ENCODE measurements at regions not wholly inside any gene's neighbourhood (a gene's known extent, or its start where the extent isn't known, plus 50 kb on each side); places are given as distances from the start of the nearest gene placed in this dataset.

- TF ChIP-seq, protein P1, sequence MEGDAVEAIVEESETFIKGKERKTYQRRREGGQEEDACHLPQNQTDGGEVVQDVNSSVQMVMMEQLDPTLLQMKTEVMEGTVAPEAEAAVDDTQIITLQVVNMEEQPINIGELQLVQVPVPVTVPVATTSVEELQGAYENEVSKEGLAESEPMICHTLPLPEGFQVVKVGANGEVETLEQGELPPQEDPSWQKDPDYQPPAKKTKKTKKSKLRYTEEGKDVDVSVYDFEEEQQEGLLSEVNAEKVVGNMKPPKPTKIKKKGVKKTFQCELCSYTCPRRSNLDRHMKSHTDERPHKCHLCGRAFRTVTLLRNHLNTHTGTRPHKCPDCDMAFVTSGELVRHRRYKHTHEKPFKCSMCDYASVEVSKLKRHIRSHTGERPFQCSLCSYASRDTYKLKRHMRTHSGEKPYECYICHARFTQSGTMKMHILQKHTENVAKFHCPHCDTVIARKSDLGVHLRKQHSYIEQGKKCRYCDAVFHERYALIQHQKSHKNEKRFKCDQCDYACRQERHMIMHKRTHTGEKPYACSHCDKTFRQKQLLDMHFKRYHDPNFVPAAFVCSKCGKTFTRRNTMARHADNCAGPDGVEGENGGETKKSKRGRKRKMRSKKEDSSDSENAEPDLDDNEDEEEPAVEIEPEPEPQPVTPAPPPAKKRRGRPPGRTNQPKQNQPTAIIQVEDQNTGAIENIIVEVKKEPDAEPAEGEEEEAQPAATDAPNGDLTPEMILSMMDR (IDR thresholded peaks at IDR 0.05) = no peak
- TF ChIP-seq POLR2A (IDR thresholded peaks at IDR 0.05) = no peak
Measured at GRCh38 chr10:111335826-111336225, 259.0 kb downstream of the ADRA2A start.
